ENCODE measurements at regions not wholly inside any gene's neighbourhood (a gene's known extent, or its start where the extent isn't known, plus 50 kb on each side); places are given as distances from the start of the nearest gene placed in this dataset.

- Histone ChIP-seq H3K4me2 (ENCODE audit: control insufficient read depth, insufficient read depth) (no peak overlapping the region), H4K20me1 (ENCODE audit: control insufficient read depth, insufficient read depth) (no peaks in the 10 kb centered on the region), H3K9ac (ENCODE audit: control insufficient read depth, insufficient read depth, low read length) (no peak overlapping the region), H3K27ac (ENCODE audit: control insufficient read depth, insufficient read depth) (no peak overlapping the region), H3K4me1 (ENCODE audit: control insufficient read depth, insufficient read depth, low read length) (no peaks in the 10 kb centered on the region), H3K4me3 (no peak overlapping the region), H2AFZ (ENCODE audit: control insufficient read depth, low read depth, low read length) (no peak overlapping the region), H3K9me3 (replicated peaks; ENCODE audit: control insufficient read depth, insufficient read depth, low read length) (no peaks in the 10 kb centered on the region), H3K27me3 (replicated peaks in 1 of 2; ENCODE audit: control insufficient read depth in 2 of 2, insufficient read depth in 2 of 2, low read length in 1 of 2) (no peaks in the 10 kb centered on the region), H3K36me3 (ENCODE audit: control insufficient read depth in 2 of 2, insufficient read depth in 2 of 2, low read length in 1 of 2) (no peaks in the 10 kb centered on the region), H3K79me2 (ENCODE audit: control insufficient read depth, insufficient read depth, low read length) (no peaks in the 10 kb centered on the region)
- ChIA-PET RAD21 (ENCODE audit: unreplicated experiment) (no interaction called here), CTCF (no interaction called here), POLR2A (no interaction called here), SMC1A (ENCODE audit: uncharacterized antibody, unreplicated experiment) (interaction anchor here (0.8 kb wide), 1 partner anchor 10 kb away, joined by 3 read pairs; no protein-coding TSS in a partner anchor)
- 6% methylated on average over 2 of the region's 2 CpGs for WGBS (ENCODE audit: insufficient coverage, insufficient replicate concordance, low lambda C conversion rate, missing lambda C conversion rate)
- ATAC-seq (no peak), DNase-seq (ENCODE audit: low read depth, low spot score) (no peak), FAIRE-seq (no peak)
- BruUV-seq (replicated peaks), result no TSS peak
- in situ Hi-C loops (cut with MboI), result no loop called here
- intact Hi-C loops (cut with micrococcal nuclease; ENCODE audit: unreplicated experiment), result no loop called here
- no peak for TF ChIP-seq SIN3A (IDR thresholded peaks at IDR 0.05; ENCODE audit: low read depth, low read length)
- TF ChIP-seq ZSCAN29 (IDR thresholded peaks at IDR 0.05), result no peak
- no peak for TF ChIP-seq ZNF274 (IDR thresholded peaks at IDR 0.05; ENCODE audit: insufficient read depth, insufficient read length)
- TF ChIP-seq ZNF687 (IDR thresholded peaks at IDR 0.05), result no peak
- TF ChIP-seq LARP7 (IDR thresholded peaks at IDR 0.05), result no peak
- no peak for TF ChIP-seq MEF2A (IDR thresholded peaks at IDR 0.05; ENCODE audit: insufficient read depth, low read depth, low read length)
- TF ChIP-seq SMC3 (IDR thresholded peaks at IDR 0.05; ENCODE audit: borderline replicate concordance, low read length), result no peak
- TF ChIP-seq CHD4 (IDR thresholded peaks at IDR 0.05), result no peak
- no peak for TF ChIP-seq ZNF217 (IDR thresholded peaks at IDR 0.05)
- TF ChIP-seq CTCF (IDR thresholded peaks at IDR 0.05 in 2 of 3, conservative IDR thresholded peaks at IDR 0.05 in 1 of 3; ENCODE audit: control insufficient read depth in 2 of 3, extremely low read depth in 1 of 3, insufficient read depth in 1 of 3, low read depth in 3 of 3, low read length in 3 of 3), result no peak
- no peak for TF ChIP-seq CREB1 (IDR thresholded peaks at IDR 0.05; ENCODE audit: low read depth)
- TF ChIP-seq E4F1 (IDR thresholded peaks at IDR 0.05; ENCODE audit: borderline replicate concordance, partially characterized antibody), result no peak
- TF ChIP-seq PAX8 (IDR thresholded peaks at IDR 0.05), result no peak
- no peak for TF ChIP-seq SMARCA5 (IDR thresholded peaks at IDR 0.05)
- TF ChIP-seq RUNX3 (IDR thresholded peaks at IDR 0.05; ENCODE audit: low read length), result no peak
- no peak for TF ChIP-seq BHLHE40 (IDR thresholded peaks at IDR 0.05; ENCODE audit: borderline replicate concordance in 1 of 2, low read depth in 2 of 2, low read length in 1 of 2)
- TF ChIP-seq TCF3 (IDR thresholded peaks at IDR 0.05; ENCODE audit: borderline replicate concordance, insufficient read depth, low read depth, low read length), result no peak
These were observed 271.2 kb downstream of the IPMK start for GRCh38 chr10:57996536-57996935.

All from GM12878 (cell line).